ENCODE measurements at regions not wholly inside any gene's neighbourhood (a gene's known extent, or its start where the extent isn't known, plus 50 kb on each side); places are given as distances from the start of the nearest gene placed in this dataset.
"Not testable (repeated sequence)": the region's sequence is repeated elsewhere in the genome, so short reads cannot be mapped to it uniquely, and the experiment has no call there.

- no peak for DNase-seq (ENCODE audit: low spot score)
These were observed 361.4 kb upstream of the POU5F2 start for GRCh38 chr5:94102849-94103248.

GRCh38 chr5:94097384-94097783, 356.0 kb upstream of the POU5F2 start:
- not testable (repeated sequence) for DNase-seq (ENCODE audit: low spot score)

GRCh38 chr5:94094793-94095441, 353.5 kb upstream of the POU5F2 start:
- DNase-seq (ENCODE audit: low spot score) = no peak

- DNase-seq (ENCODE audit: low spot score) = no peak
These were observed 351.9 kb upstream of the POU5F2 start for GRCh38 chr5:94093300-94093699.

DNA sequence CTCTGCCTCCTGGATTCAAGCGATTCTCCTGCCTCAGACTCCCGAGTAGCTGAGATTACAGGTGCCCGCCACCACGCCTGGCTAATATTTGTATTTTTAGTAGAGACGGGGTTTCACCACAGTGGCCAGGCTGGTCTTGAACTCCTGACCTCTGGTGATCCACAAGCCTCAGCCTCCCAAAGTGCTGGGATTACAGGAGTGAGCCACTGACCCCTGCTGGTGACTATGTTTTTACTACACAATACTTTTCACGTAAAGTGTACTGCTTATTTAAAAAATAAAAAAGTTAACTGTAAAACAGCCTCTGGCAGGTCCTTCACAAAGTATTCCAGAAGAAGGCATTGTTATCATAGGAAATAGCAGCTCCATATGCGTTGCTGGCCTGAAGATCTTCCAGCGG, 345.2 kb upstream of the POU5F2 start:
- DNase-seq (ENCODE audit: low spot score) = not testable (repeated sequence)

GRCh38 chr5:94086194-94086593, 344.8 kb upstream of the POU5F2 start:
- DNase-seq (ENCODE audit: low spot score) = no peak

DNA sequence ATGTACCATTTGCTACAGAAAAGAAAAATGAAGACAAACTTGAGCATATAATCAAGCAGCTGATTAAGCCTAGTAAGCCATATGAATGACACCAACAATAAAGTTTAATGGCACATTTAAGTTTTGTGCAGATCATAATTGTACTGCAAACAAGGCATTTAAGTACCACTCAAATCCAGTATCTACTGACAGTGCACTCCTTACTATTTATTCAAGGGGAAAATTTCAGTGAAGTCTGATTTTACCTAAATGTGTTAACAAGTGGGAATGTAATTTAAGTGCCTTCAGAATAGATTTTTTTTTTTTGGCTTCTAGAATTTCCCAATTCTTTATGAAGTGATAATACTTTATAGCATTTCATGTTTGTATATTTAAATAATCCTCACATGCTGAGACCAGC, 341.0 kb upstream of the POU5F2 start:
- DNase-seq (ENCODE audit: low spot score) = no peak

- no peak for DNase-seq (ENCODE audit: low spot score)
These were observed 339.7 kb upstream of the POU5F2 start for GRCh38 chr5:94081088-94081487.

- DNase-seq (ENCODE audit: low spot score) = no peak
These were observed 339.0 kb upstream of the POU5F2 start for GRCh38 chr5:94080390-94080789.

DNA sequence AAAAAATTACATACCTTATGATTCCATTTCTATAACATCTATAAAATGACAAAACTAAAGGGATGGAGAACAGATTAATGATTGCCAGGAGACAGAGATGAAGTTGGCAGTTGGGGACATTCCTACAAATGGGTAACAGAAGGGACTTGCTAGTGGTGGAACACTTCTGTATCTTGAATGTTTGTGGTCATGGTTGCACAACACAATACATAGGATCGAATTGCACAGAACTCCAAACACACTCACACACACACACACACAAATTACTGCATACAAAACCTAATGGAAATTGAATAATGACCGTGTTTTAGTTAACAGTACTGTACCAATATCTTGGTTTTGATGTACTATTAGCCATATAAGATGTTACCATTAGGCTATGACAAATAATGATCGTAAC, 330.7 kb upstream of the POU5F2 start:
- no peak for DNase-seq (ENCODE audit: low spot score)

GRCh38 chr5:94066437-94067207, 325.2 kb upstream of the POU5F2 start:
- DNase-seq (ENCODE audit: low spot score) = no peak

GRCh38 chr5:94064025-94064424, 322.6 kb upstream of the POU5F2 start:
- no peak for DNase-seq (ENCODE audit: low spot score)

GRCh38 chr5:94057655-94058054, 316.3 kb upstream of the POU5F2 start:
- DNase-seq (ENCODE audit: low spot score) = no peak

- DNase-seq (ENCODE audit: low spot score) = no peak
These were observed 315.8 kb upstream of the POU5F2 start for GRCh38 chr5:94057217-94057616.

GRCh38 chr5:94049307-94049922, 308.0 kb upstream of the POU5F2 start:
- not testable (repeated sequence) for DNase-seq (ENCODE audit: low spot score)

GRCh38 chr5:94045839-94046782, 304.7 kb upstream of the POU5F2 start:
- no peak for DNase-seq (ENCODE audit: low spot score)

GRCh38 chr5:94043311-94043710, 301.9 kb upstream of the POU5F2 start:
- DNase-seq (ENCODE audit: low spot score) = no peak

GRCh38 chr5:94040591-94041148, 299.3 kb upstream of the POU5F2 start:
- no peak for DNase-seq (ENCODE audit: low spot score)

DNA sequence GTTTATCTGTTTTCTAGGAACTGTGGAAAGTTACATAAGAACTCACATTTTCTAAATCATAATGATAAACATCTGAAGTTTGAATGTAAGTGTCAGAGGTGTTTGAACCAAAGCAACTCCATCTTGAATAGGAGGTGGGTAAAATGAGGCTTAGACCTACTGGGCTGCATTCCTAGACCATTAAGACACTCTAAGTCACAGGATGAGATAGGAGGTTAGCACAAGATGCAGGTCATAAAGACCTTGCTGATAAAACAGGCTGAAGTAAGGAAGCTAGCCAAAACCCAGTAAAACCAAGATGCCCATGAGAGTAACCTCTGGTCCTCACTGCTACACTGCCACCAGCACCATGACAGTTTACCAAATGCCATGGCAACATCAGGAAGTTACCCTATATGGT, 297.7 kb upstream of the POU5F2 start:
- no peak for DNase-seq (ENCODE audit: low spot score)

DNA sequence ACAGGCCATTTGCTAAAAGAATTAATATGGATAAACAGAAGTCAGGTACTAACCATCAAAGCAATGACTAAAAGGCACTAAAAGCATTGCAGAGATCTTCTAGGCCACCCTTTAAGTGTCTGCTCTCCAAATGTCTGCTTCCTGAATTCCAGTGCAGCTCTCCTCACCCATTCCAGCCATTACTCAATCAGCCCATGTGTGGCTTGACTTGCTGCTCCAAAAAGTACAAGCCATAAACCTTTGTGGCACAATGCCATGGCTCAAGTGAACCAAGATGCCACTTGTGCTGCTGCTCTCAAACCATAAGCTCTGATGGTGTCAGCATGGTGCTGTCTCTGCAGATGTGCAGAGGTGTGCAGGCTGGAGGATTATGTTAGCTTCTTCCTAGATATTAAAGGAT, 290.2 kb upstream of the POU5F2 start:
- DNase-seq (ENCODE audit: low spot score) = no peak

GRCh38 chr5:94028001-94028400, 286.6 kb upstream of the POU5F2 start:
- no peak for DNase-seq (ENCODE audit: low spot score)

- no peak for DNase-seq (ENCODE audit: low spot score)
These were observed 285.7 kb upstream of the POU5F2 start for GRCh38 chr5:94027145-94027544.

All from hematopoietic multipotent progenitor cell treated with erythropoietin and hydrocortisone succinate and interleukin-3 and kit ligand, for 17 days (in vitro differentiated cells).